HL-60 (cell line): ENCODE measurements at regions not wholly inside any gene's neighbourhood (a gene's known extent, or its start where the extent isn't known, plus 50 kb on each side); places are given as distances from the start of the nearest gene placed in this dataset.

Source experiments
- GABPA ChIP-seq: IDR thresholded peaks from 2 replicates; pipeline ENCODE4 v1.6.1; 2012; ENCODE audit warnings: low read depth
- TF ChIP-seq, protein P1 (sequence below): IDR thresholded peaks from one replicate; pipeline ENCODE4 v1.5.1; 2011; ENCODE audit warnings: low read length, control low read depth, inconsistent platforms; ENCODE audit not compliant: insufficient read depth

DNA sequence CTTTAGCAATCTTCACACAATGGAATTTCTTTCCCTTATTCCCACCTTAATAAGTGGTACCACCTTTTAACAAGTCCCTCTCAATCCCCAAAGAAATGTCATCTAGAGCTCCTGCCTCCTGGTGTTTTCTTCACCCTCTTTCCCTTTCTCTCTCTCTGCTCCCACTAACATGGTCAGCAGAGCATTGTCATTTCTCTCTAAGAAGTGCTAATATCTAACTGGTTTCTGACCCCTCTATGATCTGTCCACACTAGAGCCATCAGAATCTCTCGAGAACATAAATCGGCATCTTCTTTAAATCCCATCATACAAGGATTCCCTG is 161.2 kb upstream of the DTNA start:
- TF ChIP-seq, protein P1, sequence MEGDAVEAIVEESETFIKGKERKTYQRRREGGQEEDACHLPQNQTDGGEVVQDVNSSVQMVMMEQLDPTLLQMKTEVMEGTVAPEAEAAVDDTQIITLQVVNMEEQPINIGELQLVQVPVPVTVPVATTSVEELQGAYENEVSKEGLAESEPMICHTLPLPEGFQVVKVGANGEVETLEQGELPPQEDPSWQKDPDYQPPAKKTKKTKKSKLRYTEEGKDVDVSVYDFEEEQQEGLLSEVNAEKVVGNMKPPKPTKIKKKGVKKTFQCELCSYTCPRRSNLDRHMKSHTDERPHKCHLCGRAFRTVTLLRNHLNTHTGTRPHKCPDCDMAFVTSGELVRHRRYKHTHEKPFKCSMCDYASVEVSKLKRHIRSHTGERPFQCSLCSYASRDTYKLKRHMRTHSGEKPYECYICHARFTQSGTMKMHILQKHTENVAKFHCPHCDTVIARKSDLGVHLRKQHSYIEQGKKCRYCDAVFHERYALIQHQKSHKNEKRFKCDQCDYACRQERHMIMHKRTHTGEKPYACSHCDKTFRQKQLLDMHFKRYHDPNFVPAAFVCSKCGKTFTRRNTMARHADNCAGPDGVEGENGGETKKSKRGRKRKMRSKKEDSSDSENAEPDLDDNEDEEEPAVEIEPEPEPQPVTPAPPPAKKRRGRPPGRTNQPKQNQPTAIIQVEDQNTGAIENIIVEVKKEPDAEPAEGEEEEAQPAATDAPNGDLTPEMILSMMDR: no peak
- no peak for TF ChIP-seq GABPA
